ENCODE measurements at regions not wholly inside any gene's neighbourhood (a gene's known extent, or its start where the extent isn't known, plus 50 kb on each side); places are given as distances from the start of the nearest gene placed in this dataset.

DNA sequence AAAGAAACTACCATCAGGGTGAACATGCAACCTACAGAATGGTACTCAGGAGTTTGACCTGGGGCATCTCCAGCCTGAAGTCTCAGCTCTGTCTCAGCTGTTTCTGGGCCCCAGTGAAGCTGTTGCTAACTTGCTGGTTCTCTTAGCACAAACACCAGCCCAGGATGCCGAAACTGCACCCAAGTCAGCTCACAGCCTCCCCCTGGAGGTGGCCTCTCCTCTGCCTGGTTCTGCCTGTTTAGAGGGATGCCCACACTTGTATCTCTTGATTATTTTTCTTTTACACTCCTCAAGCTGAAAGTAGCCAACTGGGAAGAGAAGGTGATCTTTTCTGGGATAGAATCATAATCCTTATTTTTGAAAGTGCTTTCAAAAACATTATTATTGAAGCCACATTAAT lies 289.0 kb upstream of the RASGRP1 start:
- no peak for DNase-seq

DNA sequence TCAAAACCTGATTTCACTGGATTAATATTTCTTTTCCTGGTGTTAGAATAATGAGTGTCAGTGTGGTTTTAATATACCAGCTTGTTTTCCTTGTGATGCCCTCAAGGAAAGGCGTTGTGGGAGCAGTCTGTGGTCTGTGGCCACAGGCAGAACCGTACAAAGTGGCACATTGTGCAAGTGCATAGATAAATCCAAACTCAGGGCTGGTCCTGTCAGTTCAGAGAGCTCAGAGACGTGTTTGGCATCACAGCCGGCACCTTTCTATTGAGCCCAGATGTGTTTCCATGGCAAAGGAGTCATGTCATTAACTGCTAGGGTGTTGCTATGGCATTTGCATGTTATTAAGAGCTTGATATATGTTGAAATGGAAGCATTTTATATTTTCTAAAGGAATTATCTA lies 289.9 kb upstream of the RASGRP1 start:
- DNase-seq = no peak

DNA sequence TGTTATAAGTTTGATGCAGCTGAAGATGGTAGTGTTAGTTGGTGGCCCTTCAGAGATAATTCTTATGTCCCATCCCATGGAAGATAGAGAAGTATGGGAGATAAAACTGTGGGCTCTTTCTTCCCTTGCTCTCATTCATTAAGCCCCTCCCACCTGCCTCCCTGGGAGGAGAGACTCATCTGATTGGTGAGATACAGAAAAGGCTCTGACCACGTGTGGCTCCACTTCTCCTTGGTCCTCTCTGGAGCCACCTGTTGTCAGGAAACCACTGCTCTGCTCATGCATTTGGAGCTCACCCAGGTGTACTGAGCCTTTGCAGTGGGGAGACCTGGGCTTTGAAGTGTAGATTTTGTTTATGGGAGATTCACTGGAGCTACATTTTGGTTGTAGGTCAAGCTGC lies 293.2 kb upstream of the RASGRP1 start:
- DNase-seq = no peak

DNA sequence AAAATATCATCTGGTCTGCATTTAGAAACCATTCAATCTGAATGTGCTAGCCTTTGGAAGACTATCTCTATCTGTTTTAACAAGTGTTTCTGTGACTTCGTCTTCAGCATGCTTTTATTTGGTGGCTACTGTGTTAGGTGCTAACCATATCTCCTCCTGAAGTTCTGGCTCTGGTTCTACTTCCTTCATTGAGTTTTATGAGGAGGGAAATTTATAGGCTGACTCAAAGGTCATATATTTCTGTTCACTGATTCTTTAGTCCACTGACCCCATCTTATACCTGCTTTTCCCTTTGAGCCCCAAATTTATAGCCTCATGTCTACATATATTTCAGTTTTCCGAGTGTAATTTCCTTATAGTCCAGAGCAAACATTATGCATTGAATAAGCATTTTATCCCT lies 295.0 kb upstream of the RASGRP1 start:
- no peak for DNase-seq

DNA sequence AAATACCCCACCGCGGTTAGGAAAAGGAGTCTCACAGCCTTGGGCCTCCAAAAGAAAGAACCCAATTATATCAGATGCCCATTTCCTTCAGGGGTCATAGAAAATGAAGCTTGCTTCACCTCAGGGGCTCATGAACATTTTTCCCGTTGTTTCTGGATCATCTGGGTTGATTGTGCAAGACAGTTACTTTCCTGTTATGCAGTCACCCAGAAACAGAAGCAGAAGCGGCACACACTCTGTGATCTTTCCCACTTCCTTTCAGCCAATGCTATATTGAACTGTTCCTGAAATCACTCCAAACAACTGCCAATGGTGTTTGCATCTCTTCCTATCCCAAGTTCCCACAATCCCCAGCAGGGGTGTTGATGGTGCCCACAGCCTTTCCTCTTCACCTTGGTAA lies 295.6 kb upstream of the RASGRP1 start:
- no peak for DNase-seq

DNA sequence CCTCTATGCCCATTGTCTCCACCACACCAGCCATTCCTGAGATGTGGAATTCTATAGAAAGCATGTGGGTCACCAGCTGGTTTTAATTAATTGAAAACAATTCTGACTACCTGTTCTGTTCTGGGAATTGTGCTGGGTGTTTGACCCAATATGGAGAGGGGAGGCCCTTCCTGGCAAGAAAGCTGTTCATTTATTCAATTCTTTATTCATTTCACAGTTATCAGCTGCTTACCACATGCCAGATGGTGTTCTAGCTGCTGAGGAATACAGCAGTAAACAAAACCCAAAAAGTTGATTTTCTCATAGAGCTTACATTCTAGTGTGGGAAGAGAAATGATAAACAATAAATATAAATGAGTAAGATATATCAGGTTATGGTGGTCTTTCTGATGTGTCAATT lies 296.1 kb upstream of the RASGRP1 start:
- DNase-seq = no peak

DNA sequence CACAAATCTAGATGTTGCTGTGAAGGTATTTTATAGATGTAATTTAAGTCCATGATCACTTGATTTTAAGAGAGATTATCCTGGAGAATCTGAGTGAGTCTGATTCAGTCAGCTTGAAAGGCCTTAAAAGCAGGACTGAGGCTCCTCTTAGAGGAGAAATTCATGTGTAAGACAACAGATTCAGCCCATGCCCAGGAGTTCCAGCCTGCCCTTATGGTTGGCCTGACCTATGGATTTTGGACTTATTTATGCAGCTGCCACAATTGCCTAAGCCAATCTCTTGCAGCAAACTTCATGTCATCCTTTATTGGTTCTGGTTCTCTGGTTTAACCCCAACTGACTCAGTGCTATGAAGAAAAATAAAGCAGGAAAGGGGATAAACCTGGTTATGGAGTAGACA lies 296.5 kb upstream of the RASGRP1 start:
- no peak for DNase-seq

DNA sequence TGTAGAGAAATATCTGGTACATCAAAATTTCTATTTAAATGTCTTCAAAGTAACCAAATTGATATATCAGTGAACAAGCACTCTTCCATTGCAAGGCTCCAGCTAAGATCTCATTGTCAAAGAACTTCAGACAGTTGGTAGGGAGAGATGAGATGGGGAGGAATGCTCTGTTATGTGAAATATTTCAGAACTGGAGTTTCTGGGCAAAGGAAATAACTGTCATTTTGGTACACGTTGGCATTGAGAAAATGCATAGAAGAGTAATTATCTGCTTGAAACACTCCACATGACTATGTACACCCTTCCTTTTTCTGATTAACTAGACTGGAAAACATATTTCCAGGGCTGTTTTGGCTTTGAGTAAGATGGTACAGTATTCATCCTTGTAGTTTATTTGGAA lies 297.5 kb upstream of the RASGRP1 start:
- DNase-seq = no peak

DNA sequence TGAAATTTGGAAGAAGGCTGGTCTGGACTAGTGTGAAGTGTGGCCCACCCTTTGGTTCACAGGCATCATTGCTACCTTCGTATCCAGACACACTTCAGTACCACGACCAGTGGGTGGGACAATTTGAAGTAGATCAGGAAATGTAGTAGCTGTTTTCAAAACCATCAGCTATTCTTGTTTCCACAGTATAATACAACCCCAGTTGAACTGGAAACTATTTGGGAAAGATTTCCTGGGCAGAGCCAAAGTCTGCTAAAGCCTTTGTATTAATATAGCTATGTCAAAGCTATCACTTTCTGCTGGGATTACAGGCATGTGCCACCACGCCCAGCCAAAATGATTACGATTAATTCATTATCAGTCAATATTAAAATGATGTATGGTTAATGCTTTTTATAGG lies 298.8 kb upstream of the RASGRP1 start:
- no peak for DNase-seq

DNA sequence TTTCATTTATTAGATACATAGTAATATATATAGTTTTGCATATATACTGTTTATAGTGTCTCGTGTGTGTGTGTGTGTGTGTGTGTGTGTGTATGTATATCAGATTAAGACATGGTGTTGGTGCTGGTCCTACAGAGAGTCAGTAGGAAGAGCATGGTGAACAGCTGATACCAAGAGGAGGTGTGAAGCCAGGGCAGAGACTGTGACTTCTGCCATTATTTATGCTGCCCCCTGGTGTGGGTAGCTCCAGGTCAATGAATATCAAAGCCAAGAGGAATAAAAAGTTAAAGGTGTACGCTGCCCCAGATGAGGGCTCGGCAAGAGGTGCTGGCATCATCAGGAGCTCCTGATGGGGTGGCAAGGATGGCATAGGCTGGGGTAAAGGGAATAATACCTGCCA lies 299.5 kb upstream of the RASGRP1 start:
- no peak for DNase-seq

DNA sequence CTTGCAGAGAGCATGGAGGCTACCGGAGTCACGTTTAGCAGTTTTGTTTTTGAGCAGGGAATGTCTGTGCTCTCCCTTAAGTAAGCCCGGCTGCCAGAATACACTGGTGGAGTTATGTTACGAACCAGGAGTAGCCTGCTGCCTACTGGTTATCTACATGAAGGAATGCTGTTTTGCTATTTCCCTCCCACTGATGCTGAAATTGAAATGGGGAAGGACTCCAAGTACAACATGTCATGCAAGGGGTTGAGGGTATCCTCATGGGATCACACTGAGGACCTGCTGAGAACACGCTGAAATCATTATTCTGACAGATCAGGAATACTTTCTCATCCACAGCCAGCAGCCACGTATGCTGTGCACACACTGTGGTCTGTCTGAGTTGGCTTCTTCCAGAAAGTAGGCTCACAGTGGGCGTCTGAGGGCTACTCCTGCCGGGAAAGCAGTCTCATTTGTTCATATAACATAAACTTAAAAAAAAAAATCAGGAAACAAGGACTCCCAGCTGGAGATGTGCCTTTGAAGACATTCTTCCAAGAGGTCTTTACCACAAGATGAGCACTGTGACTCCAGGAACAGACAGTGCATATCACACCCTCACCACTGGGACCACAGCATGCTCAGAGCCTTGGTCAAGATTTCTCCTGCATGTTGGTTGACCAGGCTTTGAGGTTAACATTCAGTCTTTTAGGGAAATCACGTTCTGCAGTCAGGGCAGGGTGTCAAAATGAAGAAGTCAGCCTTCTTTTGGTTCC lies 300.4 kb upstream of the RASGRP1 start:
- DNase-seq = peak in 1 of 56 donors; percentile 25

DNA sequence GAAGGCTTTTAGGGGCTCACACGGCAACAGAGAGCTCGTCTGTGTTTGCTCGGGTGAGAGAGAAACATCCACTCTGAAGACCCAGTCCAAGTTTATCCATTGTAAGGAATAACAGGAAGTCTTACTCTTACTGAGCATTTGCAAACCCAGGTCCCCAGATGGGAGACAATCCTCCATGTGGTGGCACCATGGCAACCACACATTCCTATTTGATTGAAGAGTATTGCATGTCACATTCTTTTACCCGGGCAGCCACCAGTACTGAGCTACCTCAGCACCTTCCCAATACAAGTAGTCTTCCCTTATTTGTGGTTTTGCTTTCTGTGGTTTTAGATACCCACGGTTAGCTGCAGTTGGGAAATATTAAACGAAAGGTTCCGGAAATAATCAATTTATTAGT lies 302.9 kb upstream of the RASGRP1 start:
- no peak for DNase-seq

DNA sequence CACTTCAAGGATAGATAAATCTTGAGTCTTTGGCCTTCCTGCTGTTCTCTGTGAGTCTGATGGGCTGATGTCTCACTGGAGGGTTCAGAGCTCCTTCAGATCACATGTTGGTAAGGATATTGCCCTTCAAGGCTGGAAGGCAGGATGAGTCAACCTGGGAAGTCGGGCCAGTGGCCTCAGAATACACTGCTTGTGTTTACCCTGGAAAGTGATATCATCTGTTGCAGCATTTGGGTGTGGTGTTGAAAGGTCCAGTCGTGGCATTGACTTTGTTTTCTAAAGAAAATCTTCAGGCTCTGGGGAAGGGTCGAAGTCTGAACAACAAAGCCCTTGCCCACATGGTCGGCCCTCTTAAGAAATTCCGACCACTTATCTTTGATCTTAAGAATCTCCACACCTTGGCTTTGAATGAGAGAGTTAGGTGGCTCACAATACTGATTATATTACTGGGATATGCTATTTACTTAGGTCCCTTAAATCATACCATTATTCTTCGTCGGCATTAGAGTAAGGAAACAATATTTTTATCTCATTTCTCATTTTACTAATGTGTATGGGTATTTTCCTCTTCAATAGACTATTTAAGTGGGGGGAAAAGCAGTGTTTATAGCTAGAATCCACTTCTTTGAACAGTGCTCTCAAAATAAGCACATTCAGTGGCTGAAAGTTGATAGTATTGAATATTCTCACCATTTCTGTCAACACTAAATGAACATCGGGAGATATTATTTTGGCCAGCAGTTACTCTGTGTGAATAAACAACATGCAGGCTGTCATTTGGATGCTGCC lies 303.9 kb upstream of the RASGRP1 start:
- no peak for DNase-seq

DNA sequence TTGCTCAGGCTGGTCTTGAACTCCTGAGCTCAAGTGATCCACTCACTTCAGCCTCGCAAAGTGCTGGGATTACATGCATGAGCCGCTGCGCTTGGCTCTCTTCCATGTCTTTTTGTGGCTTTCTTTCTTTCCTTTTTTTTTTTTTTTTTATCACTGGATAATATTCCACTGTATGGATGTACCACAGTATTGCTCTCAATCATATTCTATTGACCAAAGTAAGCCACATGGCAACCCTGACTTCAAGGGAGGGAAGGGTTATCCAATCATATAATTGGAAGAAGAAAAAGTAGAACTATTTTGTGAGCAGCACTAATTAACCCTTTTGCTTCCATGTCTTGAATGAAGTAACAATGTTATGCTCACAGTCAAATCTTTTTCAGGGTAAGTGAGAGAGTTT lies 307.0 kb upstream of the RASGRP1 start:
- no peak for DNase-seq

DNA sequence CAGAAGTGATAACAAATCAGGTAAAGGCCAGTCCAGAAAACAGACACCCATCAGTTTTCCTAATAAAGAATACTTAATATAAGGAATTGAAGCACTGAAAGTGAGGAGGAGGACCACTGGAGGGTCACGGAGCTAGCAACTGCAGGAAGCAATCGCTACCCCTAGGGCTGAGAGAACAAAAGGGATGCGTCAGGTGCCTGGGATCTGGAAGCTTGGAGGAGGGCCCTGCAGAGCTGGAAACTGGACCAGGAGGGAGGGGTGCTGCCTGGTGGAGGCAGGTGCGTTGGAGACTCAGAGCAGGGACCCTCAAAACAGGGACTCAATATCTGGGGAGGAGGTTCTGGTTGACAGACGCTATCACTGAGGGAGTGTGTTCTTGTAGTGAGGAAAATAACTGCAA lies 308.1 kb upstream of the RASGRP1 start:
- DNase-seq = no peak

DNA sequence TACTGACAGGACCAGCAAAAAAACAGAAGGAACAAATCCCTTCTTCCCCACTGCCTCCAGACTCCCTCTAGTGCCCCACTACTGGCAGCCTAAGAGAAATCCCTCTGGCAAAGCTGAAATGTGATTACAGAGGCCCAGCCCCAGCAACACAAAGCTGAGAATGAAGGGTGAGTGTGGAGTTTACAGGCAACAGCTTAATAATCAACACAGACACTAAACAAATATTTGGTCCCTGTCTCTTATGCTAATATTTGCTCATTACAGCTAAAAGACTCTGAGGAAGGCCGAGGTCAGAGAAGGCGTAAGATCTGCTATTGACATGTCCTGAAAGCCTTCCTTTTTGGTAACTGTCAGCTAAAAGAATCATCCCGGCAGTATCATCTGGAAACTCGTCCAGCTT lies 308.5 kb upstream of the RASGRP1 start:
- no peak for DNase-seq

DNA sequence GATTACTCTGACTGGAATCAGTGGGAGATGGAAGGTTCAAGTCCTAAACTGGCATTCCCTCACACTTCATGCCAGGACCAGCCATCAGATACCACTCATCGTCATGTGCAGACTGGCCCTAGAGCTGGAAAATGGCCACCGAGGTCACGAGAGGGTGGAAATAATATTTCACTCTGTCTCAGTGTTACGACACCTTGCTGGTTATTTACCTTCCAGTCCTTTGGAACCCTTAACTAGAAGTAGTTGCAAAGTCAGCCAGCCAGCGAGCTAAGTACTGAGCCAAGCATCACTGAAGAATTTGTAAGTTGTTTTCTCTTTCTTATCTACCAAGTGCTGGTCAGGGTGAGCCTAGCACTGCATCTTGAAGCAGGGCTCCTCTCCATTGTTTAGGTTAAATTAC lies 309.9 kb upstream of the RASGRP1 start:
- DNase-seq = no peak

DNA sequence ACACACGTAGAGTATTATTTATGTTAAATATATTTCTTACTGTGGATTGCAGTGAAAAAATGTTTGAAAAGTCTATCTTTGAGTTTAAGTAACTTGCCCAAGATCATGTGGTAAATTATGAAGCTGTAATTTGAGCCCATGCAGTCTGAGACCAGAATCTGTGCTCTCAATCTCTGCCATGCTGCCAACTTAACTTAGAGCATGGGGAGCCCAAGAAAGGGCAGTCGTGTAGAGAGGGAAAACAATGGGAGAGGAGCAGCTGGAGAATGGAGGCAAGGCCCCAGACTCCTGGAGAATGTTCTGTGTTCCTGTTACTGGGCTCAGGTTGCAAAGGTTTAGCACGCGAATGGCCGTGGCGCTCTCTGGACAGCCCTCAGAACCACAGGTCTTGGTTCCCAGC lies 311.6 kb upstream of the RASGRP1 start:
- no peak for DNase-seq

DNA sequence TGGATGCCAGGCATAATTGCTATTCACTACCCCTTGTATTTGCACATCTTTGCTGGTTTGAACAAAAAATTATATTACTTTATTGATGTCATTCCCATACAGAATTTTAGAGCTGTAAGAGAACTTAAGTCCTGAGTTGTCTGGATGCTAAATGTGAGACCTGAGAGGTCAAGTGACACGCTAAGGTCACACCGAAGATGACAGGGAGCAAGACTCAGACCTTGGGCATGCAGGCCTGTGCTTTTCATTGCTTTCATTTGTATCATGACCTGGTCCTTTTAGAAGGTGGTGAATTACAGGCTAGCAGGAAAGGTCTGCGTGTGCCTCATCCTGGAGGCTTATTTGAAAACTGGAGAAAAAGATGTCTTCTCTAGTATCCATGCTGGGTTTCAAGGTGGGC lies 312.0 kb upstream of the RASGRP1 start:
- no peak for DNase-seq

DNA sequence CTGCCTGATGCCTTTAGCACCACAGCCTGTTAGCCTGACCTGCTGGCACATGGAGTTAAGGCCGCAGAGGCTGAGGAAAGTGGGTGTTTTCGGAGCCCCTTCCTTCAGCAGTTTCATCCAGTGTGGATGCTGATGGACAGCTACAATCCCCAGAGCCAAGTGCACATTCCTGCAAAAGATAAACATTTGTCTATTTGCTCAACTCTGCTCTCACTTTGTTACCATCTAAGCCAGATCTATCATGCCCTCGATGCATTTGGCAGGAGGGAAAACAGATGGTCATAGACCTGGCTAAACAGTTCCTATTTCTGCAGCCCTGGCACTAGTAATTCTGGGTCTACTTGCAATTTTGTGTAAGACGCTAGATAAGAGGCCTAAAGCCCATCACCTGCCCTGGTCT lies 312.9 kb upstream of the RASGRP1 start:
- DNase-seq = no peak

DNA sequence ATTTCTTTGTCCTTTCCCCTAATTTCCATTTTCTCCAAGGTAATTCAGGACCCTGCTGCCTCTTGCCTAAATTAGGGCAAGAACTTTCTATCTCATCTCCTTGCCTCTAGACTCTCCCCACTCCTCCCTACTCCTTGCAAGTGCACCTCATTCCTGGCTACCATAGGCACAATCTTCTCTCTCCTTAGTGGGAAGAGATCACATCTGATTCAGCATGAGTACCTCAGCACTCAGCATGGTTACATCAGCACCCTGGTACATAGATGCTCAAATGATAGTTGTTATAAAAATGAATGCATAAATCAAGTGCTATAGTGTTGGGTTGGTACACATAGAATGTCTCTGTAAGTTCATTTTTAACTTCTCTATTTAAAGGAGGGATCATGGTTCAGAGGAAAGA lies 313.4 kb upstream of the RASGRP1 start:
- no peak for DNase-seq

DNA sequence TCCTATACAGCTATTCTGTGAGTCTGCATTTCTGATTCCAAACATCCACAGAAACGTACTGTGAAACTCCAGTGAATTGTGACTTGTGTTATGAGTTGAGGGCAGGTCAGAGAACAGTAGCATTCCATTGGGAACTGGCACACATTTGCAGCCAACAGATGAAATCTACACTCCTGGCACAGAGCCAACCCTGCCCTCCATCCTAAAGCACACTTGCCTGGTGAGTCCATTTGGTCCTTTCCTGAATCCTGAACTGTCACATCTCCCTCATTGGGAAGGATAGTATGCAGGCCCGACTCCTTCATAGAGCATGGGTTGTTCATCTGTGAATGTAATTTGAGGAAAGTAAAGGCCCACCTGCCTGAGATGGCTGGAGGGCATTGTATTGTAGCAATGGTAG lies 314.3 kb upstream of the RASGRP1 start:
- DNase-seq = peak in 1 of 56 donors; percentile 5

DNA sequence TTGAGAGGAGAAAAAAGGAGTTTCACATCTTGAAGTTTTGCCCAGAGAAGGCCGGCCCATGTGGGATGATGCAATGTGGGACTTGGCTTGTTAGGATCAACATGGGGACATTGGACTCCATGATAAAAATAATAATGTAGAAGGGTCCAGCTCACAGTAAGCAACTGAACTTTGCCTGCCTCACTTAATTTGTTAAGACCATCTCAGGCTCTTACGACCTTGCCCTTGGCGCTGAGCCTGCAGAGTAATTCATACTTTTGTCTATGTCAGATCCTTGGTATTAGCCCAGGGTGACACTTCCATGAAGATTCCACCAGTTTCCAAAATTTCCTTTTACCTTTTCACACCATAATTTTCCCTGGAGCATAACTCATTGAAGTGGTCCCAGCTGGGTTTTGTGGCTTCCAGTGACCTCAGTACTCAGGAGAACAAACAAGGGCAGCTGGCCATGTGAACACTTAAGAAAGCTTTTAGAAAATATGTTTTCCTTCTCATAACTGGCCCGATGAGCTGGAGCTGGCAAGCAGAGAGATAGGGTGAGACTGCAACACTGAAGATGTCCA lies 315.4 kb upstream of the RASGRP1 start:
- DNase-seq = no peak

All from amygdala (tissue), 56 donors.